Esophagus muscularis mucosa (tissue), 4 donors: ENCODE measurements at regions not wholly inside any gene's neighbourhood (a gene's known extent, or its start where the extent isn't known, plus 50 kb on each side); places are given as distances from the start of the nearest gene placed in this dataset.
"Not testable (repeated sequence)": the region's sequence is repeated elsewhere in the genome, so short reads cannot be mapped to it uniquely, and the experiment has no call there.

Experiments used
- DNase-seq: peaks from one replicate; pipeline ENCODE4 v3.0.0-alpha.2; 2017; ENCODE audit errors: extremely low spot score
- H3K27ac ChIP-seq, 4 donors: fragments of 200-600 bp; sonication (generic); replicated peaks in 1 of 4; 1 replicate in 3 of 4; 2 replicates in 1 of 4; pipeline ENCODE4 v1.5.1; 2016 to 2019; ENCODE audit warnings: mild to moderate bottlenecking in 1 of 4
- H3K27me3 ChIP-seq, 4 donors: fragments of 200-600 bp; sonication (generic); one replicate each; pipeline versions ENCODE4 v1.5.1 to v1.6.0; 2016 to 2019
- H3K36me3 ChIP-seq, 4 donors: fragments of 200-600 bp; sonication (generic); one replicate each; pipeline ENCODE4 v1.5.1; 2016 to 2019
- H3K4me1 ChIP-seq, 4 donors: fragments of 200-600 bp; sonication (generic); one replicate each; pipeline ENCODE4 v1.5.1; 2016 to 2019
- H3K4me3 ChIP-seq, 4 donors: fragments of 200-600 bp; sonication (generic); 1 replicate in 2 of 4; 2 replicates in 2 of 4; pipeline ENCODE4 v1.5.1; 2016 to 2019; ENCODE audit warnings: mild to moderate bottlenecking in 4 of 4, moderate library complexity in 1 of 4
- H3K9me3 ChIP-seq, 4 donors: fragments of 200-600 bp; sonication (generic); 1 replicate in 3 of 4; 2 replicates in 1 of 4; pipeline ENCODE4 v1.5.1; 2016 to 2019
- CTCF ChIP-seq, 3 experiments: fragments of 200-600 bp in 2 of 3; fragments of 450-650 bp in 1 of 3; sonication (generic) in 2 of 3; IDR thresholded peaks; one replicate each; pipeline ENCODE4 v1.5.1; 2017 to 2019; ENCODE audit warnings: antibody characterized with exemption in 3 of 3, mild to moderate bottlenecking in 2 of 3, moderate library complexity in 1 of 3
- EP300 ChIP-seq: sonication (generic); formaldehyde crosslinking; IDR thresholded peaks from one replicate; pipeline ENCODE4 v1.6.1; 2017; ENCODE audit warnings: antibody characterized with exemption
- POLR2A ChIP-seq: fragments of 450-650 bp; IDR thresholded peaks from one replicate; pipeline ENCODE4 v1.6.1; 2017; ENCODE audit warnings: antibody characterized with exemption, moderate library complexity, mild to moderate bottlenecking, low read depth
- POLR2AphosphoS5 ChIP-seq, 2 donors: sonication (generic); formaldehyde crosslinking; IDR thresholded peaks; one replicate each; pipeline ENCODE4 v1.6.1; 2017; ENCODE audit warnings: antibody characterized with exemption in 2 of 2
- WGBS: methylation state at CpG from one replicate; pipeline ENCODE4 v1.1.5; 2018; 5-methylcytosine and 5-hydroxymethylcytosine counted together
- intact Hi-C: fragments of 100-400 bp; cut with DNase I; formaldehyde crosslinking; loops from one replicate; pipeline ENCODE4 v1.15.1; 2023

DNA sequence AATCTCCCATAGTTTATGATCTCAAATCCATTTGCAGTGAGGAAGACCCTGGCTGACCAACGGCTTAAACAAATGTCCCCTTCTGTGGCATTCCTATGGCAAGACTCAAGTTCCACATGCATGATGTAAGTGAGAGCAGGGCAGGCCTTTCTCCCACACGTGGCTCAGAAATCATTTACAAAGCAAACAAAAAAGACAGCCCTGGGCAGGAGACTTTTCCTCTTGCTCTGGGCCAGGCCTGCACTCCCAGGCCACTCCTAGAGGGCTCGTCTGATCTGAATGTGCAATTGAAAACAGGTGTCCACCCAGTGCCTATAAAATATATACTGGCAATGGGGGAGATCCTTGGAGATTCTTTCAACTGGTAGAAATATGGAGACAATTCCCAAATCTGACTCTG, 123.1 kb downstream of the DMRT2 start:
- Histone ChIP-seq H3K27ac (no peak overlapping the region), H3K4me1 (no peaks in the 10 kb centered on the region), H3K4me3 (no peak overlapping the region), H3K9me3 (peaks cover 0 to 7% (median 2%) of the 10 kb centered on the region in 4 donors), H3K36me3 (no peaks in the 10 kb centered on the region), H3K27me3 (no peaks in the 10 kb centered on the region)
- no peak for TF ChIP-seq CTCF (IDR thresholded peaks at IDR 0.05)
- intact Hi-C loops = no loop called here
- 36% methylated on average over 3 of the region's 3 CpGs for WGBS
- no peak for DNase-seq

GRCh38 chr9:1173993-1174392, 123.8 kb downstream of the DMRT2 start:
- no peak for TF ChIP-seq CTCF (IDR thresholded peaks at IDR 0.05)
- no peak for TF ChIP-seq POLR2AphosphoS5 (IDR thresholded peaks at IDR 0.05)
- no peaks in the 10 kb centered on the region for H3K4me1 ChIP-seq
- H3K4me3 ChIP-seq = no peak overlapping the region
- H3K36me3 ChIP-seq = no peaks in the 10 kb centered on the region
- no peak for DNase-seq
- 62% methylated on average over 6 of the region's 6 CpGs for WGBS
- no peak overlapping the region for H3K27ac ChIP-seq
- intact Hi-C loops = no loop called here
- H3K9me3 ChIP-seq = peaks cover 0 to 4% (median 0%) of the 10 kb centered on the region in 4 donors
- no peaks in the 10 kb centered on the region for H3K27me3 ChIP-seq

DNA sequence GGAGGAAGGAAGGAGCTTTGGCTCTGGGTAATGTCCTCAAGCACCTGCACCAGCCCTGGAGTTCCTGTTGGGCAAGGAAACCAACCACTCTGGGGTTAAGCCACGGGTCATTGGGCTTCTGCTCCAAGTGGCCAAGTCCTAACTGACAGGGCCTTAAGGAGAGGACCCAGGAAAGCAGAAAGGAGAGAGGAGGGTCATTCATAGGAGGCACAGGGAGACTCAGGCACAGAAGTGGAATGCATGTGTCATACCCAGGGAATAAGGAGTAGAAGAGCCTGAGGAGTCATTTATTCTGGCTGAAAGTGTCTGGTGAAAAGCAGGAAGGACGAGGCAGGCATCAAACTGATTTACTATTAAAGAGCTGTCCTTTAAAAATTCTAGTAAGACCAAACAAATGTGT, 129.2 kb downstream of the DMRT2 start:
- Histone ChIP-seq H3K27ac (no peak overlapping the region), H3K27me3 (no peaks in the 10 kb centered on the region), H3K4me3 (no peak overlapping the region), H3K36me3 (no peaks in the 10 kb centered on the region), H3K9me3 (peaks cover 0 to 5% (median 2%) of the 10 kb centered on the region in 4 donors), H3K4me1 (no peaks in the 10 kb centered on the region)
- TF ChIP-seq POLR2AphosphoS5 (IDR thresholded peaks at IDR 0.05) = no peak
- TF ChIP-seq CTCF (IDR thresholded peaks at IDR 0.05) = no peak
- TF ChIP-seq POLR2A = no peak
- TF ChIP-seq EP300 = no peak
- intact Hi-C loops = no loop called here
- DNase-seq = no peak
- 41% methylated on average over 2 of the region's 2 CpGs for WGBS

DNA sequence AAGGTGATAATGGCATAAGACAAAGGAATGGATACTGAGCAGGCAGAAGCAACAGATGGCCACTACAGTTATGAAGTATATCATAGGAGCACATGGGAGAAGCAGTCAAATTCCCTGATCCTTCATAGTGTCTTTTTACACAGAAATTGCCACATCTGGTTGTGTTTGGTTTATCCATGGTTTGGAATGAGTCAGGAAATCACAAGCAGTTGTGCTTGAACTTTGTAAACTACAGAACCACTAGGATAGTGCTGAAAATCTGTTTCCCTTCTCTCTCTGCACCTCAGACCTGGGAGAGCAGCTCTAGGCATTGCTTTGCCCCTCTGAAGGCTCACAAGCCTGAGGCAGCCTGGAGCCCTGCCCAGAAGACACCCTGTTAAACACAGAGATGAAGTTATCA, 134.0 kb downstream of the DMRT2 start:
- Histone ChIP-seq H3K4me1 (no peaks in the 10 kb centered on the region), H3K27me3 (no peaks in the 10 kb centered on the region), H3K4me3 (no peak overlapping the region), H3K9me3 (peaks cover 0 to 13% (median 10%) of the 10 kb centered on the region in 4 donors), H3K36me3 (no peaks in the 10 kb centered on the region), H3K27ac (no peak overlapping the region)
- intact Hi-C loops = no loop called here
- no peak for TF ChIP-seq POLR2A
- no peak for TF ChIP-seq CTCF (IDR thresholded peaks at IDR 0.05)
- no peak for TF ChIP-seq EP300
- no peak for TF ChIP-seq POLR2AphosphoS5 (IDR thresholded peaks at IDR 0.05)
- DNase-seq = no peak

DNA sequence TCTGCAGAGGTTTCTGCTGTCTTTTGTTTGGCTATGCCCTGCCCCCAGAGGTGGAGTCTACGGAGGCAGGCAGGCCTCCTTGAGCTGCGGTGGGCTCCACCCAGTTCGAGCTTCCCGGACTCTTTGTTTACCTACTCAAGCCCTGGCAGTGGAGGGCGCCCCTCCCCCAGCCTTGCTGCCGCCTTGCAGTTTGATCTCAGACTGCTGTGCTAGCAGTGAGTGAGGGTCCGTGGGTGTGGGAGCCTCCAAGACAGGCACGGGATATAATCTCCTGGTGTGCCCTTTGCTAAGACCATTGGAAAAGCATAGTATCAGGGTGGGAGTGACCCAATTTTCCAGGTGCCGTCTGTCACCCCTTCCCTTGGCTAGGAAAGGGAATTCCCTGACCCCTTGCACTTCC, 137.0 kb downstream of the DMRT2 start:
- H3K27ac ChIP-seq, DNase-seq, intact Hi-C loops, H3K27me3 ChIP-seq, H3K4me3 ChIP-seq, H3K36me3 ChIP-seq, H3K4me1 ChIP-seq: not testable (repeated sequence)
- WGBS = 83% methylated on average over 1 of the region's 9 CpGs
- peaks cover 0 to 11% (median 6%) of the 10 kb centered on the region in 4 donors for H3K9me3 ChIP-seq

- whole genome bisulfite sequencing = 86% methylated on average over 5 of the region's 5 CpGs
- DNase-seq = peak; percentile 72
- H3K9me3 ChIP-seq, H3K36me3 ChIP-seq, H3K27ac ChIP-seq, H3K27me3 ChIP-seq, H3K4me3 ChIP-seq, H3K4me1 ChIP-seq, intact Hi-C loops: not testable (repeated sequence)
Observed at GRCh38 chr9:1195636-1196035, 145.5 kb downstream of the DMRT2 start.
